Right forelimb (tissue), 1 donor: ENCODE measurements at regions not wholly inside any gene's neighbourhood (a gene's known extent, or its start where the extent isn't known, plus 50 kb on each side); places are given as distances from the start of the nearest gene placed in this dataset.
"Not testable (repeated sequence)": the region's sequence is repeated elsewhere in the genome, so short reads cannot be mapped to it uniquely, and the experiment has no call there.

Source experiments
- DNase-seq: peaks from one replicate; pipeline ENCODE4 v3.0.0-alpha.2; 2018

DNA sequence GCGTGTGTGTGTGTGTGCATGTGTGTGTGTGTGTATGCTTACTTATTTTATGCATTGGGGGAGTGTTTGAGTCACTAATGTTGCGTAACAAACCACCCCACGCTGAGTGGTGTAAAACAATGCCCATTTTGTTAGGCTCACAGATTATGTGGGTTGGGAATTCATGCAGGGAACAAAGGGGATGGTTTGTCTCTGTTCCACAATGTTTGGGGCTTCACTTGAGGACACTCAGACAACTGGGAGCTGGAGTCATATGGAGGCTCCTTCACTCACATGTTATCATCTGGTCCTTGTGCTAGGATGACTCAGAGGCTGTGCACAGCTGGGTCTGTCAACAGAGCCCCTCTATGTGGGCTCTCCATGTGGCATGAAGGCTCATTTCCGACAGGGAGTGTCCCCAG is 51.3 kb upstream of the LARGE1 start:
- DNase-seq, result no peak

DNA sequence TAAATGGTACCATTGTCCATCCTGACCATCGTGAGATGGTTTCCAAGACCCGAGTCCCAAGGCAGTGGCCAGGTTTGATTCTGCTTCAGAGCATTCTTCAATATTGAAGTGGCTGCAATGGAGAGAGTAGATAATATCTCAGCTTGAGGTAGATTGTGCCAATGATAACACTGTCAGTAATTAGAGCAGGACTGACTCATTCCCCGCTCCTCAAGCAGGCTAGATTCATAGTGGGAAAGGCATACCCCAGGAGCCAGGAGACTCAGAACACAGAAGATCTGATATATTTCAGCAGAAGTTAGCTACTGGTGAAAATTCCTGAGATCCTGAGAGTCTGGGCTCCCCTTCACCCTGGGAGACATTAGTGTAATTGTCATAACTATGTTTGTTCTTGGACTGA is 55.6 kb upstream of the LARGE1 start:
- DNase-seq, result no peak

DNA sequence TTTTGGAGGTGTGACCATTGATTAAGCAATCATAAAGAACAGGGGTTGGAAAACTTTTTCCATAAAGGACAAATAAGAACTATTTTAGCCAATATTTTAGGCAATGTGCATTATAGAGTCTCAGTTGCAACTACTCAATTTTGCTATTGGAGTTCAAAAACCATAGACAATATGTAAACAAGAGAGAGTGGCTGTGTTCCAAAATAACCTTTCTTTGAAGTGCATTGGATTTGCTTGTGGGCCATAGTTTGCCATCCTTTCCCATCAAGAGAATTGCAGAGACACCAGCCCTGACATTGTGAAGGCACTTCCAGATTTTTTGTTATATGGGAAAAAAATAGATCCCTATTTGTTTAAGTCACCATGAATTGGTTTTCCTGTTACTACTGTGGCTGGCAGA is 63.3 kb upstream of the LARGE1 start:
- DNase-seq, result no peak

DNA sequence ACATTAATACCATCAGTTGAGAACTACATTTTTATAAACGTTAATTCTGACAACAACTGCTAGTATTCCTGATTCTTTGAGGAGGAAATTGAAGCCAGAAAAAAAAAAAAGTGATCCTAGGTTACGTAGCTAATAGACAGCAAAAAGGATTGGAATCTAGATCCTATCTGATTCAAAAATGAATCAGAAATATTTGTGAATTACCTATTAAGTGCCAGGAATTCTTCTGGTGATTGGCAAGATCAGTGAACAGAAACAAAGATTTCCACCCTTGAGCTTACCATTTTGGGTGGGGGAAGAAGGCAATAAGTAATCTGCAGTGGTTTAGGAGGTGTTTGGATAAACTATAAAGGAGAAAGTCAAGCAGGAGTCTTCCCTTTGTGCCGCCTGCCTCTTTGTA is 63.9 kb upstream of the LARGE1 start:
- DNase-seq, result no peak

DNA sequence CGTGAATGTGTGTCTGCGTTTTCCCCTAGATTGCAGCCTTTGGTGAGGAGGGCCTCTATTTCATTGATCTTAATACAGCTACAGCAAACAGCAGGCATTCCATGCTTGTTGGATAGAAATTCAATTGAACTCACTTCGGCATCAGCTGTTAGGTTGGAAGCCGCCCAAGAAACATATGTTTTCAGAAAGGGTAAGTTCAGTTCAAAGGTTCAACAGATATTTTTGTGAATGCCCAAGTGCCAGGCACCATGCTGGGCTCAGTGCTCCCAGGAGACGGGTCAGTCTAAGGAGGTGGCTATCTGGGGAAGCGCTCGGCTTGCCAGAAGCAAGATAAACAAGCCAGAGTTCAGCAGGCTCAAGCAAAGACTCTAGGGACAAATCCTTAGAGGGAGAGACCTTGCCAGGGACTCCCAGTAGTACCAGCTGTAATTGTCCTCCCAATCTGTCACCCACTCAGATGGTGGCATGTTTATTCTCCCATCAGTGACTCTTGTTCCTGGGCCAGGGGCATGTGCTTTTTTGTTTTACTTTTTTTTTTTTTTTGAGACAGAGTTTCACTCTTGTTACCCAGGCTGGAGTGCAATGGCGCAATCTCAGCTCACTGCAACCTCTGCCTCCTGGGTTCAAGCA is 64.5 kb upstream of the LARGE1 start:
- DNase-seq, result no peak

DNA sequence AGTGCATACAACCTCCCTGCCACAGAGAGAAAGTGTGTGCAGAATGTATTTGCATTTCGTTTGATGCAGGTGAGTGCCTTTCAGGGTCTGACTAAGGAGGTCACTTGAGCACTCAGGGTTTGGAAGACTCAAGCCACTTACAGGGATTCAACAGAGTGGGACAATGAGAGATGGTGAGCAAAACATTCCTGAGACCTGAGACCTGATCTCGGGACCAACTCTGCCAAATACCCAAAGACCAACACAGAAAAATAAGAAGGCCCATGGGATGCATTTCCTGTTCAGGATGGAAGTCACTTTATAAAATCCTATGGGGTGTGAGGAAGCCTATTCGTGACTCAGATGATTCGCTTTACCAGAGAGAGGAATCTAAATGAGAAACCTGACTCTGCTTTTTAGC is 65.2 kb upstream of the LARGE1 start:
- no peak for DNase-seq

DNA sequence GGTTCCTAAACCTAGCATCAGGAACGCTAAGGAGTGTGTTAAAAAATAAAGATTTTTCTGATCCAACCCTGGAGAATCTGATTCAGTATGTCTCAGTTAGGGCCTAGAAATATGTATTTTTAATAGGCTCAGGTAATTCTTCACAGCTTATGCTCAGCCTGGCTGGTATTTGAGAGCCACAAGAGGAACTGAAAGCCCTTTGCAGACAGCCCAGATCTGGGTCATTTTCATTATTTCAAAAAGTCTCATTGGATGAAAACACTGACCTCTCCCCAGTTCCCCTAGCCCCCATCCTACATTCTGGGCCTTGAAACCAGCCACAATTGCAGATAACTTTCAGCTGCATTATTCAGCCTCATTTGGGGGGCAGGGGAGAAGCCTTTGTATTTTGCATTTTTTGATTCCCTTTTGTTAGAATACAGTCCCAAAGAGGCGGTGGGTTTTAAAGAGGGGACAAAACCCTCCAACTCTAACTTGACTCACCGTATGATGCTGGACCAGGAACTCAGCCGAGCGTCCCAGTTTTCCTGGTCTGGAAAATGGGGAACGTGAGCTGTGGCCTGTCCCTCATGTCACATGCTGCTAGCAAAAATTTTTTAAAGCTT is 66.0 kb upstream of the LARGE1 start:
- DNase-seq, result no peak

DNA sequence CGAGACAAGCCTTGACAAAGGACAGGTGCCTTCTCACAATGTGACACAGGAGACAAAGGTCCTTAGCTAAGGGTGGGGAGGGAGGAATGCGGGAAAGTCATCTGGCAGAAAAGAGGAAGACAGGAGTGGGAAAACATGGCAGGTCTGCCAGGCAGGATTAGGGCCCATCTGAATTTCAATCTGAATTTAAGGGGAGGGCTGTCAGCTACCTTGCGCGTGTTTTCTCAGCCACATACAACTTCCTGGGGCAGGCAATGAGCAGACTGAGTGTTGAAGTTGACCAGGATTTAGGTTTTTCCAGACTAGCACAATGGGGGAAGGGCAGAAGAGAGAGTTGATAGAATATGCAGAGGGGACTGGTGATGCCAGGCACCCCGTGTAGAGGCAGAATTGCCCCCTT is 66.7 kb upstream of the LARGE1 start:
- DNase-seq, result no peak

DNA sequence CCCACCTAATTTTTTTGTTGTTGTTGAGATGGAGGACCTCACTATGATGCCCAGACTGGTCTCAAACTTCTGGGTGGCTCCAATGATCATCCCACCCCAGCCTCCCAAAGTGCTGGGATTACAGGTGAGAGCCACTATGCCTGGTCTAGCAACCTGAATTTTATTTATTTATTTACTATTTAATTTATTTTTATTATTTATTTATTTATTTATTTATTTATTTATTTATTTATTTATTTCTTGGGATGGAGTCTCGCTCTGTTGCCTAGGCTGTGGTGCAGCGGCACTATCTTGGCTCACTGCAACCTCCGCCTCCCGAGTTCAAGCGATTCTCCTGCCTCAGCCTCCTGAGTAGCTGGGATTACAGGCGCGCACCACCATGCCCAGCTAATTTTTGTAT is 69.0 kb upstream of the LARGE1 start:
- DNase-seq, result not testable (repeated sequence)

DNA sequence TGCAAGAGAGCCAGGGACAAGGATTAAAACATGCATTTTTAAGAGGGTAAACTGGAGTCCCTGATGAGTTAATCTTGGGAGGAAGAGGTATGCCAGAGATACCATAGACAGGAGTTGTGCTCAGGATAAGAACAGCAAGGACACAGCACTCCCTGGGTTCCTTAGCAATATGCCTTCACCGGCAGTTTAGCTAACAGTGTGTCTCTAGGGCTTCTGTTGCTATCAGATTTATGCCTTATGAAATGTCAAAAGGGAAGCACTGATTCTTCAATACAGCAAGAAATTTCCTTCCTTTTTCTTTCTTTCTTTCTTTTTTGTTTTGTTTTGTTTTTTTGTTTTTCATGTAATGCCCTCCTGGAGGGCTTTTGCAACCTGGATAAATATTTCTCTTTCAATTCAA is 71.3 kb upstream of the LARGE1 start:
- DNase-seq, result no peak

DNA sequence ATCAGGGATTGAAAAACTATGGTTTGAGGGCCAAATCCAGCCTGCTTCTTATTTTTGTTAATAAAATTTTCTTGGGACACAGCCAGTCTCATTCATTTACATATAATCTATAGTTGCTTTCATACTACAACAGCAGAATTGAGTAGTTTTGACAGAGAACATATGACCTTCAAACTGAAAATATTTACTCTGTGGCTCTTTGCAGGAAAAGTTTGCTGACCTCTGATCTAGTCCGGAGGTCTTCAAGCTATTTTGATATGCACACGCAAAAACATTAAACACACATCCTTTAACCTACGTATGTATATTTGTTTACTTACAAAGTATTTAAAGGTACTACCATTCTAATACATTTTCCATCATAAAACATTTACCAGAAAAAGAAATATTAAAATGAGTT is 76.5 kb upstream of the LARGE1 start:
- DNase-seq, result no peak

DNA sequence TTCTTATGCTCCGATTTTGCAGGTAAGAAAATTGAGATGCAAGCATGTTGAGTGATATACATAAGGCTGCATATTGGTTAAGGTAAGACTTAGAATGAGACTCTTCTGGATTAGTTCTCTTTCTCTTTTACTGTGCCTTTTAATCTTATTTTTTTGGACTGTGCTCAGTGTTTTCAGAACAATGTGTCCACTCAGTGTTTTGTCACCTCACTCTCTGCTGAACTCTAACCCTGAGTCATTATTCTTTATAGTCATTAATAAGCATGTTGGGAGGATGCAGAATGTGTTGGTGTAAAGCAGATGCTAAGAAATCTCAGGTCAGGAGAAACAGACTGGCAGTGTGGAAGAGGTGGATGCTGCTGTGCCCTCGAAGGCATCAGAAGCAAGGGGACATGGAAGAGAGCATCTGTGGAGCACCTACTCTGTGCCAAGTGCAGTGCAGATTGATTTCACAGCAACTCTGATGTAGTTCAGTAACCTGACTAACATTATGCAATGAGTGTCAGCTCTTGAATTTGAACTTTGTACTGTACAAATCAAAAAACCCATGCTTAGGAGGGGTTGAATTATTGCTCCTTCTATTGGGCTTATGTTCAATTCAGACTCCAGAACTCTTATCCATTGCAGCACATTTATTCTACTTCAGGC is 80.7 kb upstream of the LARGE1 start:
- DNase-seq, result no peak

DNA sequence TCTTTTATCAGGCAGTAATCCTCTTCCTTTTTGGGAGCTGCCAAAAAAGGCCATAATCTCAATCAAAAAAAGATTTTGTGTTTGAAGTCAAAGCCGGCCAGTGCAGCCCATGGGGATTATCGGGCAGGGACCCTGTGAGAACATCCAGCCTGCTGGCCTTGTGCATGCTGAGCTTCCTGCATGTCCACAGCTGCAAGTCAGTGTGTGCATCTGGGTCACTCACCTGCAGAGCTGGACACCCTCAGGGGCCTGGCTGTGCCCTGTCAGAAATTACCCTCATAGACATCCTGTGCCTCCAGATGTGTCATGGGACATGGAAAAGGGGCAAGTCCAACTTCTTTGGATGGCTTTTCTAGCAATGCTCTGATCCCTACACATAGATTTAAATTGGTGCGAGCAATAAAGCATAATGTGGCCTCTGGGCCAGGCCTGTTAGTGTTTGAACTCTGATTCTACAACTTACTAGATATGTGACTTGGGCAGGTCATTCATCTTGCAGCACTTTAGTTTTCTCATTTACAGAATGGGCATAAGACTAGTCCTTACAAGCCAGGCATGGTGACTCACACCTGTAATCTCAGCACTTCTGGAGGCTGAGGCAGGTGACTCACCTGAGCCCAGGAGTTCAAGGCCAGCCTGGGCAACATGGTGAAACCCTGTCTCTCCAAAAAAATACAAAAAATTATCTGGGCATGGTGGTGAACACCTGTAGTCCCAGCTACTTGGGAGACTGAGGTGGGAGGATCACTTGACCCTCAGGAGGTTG is 81.6 kb upstream of the LARGE1 start:
- DNase-seq, result no peak

DNA sequence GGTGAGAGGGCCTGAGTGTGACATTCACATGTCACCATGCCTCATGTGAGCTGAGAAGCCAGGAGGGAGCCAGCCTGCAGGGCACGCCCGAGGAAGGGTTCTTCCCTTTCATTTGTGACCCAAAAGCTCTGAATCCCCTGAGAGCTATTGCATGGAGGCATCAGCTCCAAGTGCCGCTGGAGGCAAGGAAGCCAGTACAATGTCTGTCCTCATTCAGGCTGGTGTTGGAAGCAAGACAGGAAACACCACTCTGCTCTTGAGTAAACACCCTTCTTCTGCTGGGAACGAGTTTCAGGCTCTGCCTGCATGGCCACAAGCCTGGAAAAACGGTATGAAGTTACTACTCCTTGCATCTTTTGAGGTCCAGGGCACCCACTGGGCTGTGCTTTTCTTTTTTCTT is 83.8 kb upstream of the LARGE1 start:
- DNase-seq, result no peak

DNA sequence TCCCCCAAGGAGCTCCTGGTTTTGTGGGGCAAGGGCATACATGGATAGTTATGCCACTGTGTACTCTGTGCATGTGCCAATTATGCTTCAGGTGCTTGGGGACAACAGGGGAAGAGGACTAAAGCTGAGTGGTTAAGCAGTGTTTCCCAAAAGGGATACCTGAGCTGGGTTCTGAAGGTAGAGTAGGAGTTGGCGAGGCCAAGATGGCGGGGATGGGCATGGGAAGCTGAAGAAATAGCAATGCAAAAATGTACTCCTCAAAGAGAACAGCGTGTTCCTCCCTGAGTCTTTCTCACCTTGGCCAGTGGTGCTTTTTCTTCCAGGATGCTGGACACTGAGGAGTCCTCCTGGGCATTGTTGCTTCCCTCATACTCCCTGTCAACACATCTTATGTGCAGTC is 90.0 kb upstream of the LARGE1 start:
- DNase-seq, result no peak

DNA sequence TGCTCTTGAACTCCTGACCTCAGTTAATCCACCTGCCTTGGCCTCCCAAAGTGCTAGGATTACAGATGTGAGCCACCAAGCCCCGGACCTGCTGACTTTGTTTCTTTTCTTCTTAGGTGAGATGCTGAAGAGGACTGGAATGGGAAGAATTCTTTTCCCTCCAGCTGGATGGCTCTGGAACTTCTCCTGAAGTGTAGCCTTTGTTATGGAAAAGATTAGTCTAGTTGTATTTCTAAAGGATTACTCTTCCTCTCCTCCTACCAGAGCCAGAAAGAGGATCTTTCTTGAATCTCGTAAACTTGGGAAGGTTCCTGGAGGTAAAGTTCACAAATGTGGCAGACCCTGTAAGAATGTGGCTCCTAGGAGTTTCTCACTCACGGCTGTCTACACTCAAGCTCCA is 95.4 kb upstream of the LARGE1 start:
- no peak for DNase-seq

DNA sequence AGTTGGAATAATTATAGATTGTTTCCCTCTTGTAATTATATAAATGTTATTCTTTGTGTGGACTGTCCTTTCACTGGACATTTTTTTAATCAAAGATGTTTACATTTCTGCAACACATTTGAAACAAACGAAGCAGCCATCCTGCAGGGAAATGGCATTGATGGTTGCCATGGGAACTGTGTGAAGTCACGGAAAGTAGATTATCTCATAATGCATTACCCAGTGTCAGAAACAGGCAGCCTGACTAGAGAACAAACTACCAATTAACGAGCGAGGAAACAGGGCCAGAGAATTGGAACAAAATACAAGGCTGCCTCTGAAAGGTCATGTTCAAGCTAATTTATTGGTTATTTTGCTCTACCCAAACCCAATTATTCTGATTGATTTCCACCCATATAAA is 96.9 kb upstream of the LARGE1 start:
- no peak for DNase-seq

DNA sequence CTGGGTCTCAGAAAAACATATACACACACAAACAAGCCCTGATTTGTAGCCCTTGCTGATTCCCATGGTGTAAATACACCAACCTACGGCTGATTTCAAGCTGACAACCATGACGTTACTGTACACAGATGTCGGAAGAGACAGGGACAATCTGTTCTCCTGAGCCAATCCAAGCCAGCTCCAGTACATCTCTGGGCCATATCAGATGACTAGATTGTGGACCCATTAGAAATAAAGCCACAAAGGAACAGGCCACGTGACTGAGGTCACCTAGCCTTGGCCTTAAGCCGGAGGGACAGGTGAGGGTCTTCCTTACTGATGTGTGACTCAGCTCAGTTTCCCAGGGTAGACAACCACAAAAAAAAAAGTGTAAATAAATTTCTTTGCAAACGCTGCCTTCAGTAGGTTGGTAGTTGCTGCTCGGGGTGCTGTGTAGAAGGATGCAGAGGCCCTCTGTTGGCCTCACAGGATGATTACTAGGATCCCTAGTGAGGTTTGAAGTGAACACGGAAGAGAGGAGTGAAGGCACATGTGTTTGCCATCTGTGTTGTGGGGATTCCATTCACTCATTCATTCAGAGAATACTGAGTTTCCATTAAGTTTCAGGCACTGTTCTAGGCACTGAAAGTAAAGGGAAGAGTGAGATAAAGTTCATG is 99.0 kb upstream of the LARGE1 start:
- DNase-seq, result no peak

DNA sequence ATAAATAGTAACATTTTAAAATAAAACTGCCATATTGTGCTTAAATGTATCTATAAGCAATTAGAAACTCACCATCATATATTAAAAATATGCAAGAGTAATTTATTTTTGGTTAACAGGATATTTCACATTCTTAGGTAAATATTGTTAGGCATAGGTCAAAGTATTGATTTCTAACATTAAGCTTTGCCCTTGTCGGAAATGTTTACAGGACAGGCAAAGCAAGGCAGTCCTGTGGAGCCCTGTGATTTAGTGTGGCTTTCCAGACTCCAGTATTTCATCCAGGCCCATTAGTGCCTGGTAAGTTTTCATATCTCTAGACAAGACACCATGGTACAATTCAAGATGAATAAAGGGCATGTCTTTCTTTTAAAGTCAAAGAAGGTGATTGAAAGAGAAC is 114.9 kb upstream of the LARGE1 start:
- no peak for DNase-seq

DNA sequence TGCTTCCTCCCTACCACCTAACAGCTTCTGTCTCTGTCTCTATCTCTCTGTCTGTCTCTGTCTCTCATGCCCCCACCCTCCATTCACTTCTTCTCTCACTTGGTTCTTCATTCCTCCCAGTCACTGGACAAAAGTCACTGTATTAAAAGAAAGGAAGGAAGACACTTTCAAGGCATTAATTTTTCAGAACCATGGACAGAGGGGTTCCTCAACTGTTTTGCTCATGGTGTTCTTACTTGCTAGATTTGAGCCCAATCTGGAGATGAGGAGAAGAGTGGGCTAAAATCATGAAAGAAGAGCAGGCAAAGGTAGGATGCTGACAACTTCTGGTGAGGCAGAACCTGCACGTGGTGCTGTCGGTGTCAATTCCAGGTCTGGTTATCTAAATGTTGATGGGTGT is 116.7 kb upstream of the LARGE1 start:
- no peak for DNase-seq

DNA sequence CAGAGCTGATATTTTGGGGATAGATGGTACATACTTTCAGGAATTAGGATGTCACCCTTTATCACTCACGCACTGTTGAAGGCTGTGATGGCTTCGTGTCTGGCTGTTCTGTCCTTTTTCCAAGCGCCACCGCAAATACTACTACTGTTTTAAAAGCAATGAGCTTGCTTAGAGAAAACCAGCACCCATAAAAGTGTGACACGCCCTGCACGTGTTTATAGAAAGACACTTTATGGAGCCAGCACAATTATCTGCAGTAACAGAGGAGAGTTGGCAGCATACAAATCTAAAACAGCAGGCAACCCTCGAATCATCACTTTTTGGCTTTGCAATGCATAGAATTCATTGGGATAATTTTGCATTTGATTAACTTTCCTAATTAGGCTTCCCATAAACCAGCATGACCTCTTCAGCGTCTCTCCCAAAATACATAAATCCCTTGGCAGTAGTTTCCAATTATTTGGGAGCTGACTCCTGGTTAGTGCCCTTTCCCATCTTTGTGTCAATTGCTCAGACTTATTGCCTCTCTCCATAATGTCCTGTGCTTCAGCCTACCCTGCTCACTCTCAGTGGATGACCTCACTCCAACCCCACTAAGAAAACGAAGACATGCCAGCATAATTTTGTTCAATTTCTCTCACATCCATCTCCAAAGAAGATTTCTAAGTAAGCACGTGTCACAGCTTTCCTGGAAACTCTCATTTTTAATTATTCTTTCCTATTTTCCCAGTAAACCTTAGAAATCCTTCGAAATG is 118.7 kb upstream of the LARGE1 start:
- no peak for DNase-seq

DNA sequence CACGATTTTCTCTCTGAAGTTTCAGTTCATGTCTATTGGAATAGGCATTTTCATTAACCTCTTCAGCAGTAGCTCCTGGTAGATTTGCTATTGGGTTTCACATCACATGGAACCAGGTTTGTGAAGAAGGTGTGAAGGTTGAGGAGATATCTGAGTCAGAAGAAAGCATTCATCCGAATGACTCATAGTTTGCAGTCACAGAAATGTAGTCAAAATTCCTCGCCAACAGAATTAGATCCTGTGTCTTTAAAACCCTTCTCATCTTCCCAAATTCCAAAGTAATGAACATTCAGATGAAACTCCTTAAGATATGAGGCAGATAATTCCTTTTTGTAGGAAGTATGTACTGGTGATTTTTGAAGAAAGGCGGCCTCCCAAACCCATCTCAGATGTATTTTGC is 125.0 kb upstream of the LARGE1 start:
- DNase-seq, result no peak
